Gastrocnemius medialis (tissue), 4 donors: ENCODE measurements at regions not wholly inside any gene's neighbourhood (a gene's known extent, or its start where the extent isn't known, plus 50 kb on each side); places are given as distances from the start of the nearest gene placed in this dataset.
A peak's percentile ranks its signal among the peaks of the same experiment; 100 is the strongest.

Source experiments
- ATAC-seq, 2 donors: fragments of 150-250 bp; one replicate each; pipeline ENCODE4 v1.9.1; 2016
- DNase-seq, 2 donors: peaks; one replicate each; pipeline ENCODE4 v3.0.0-alpha.2; 2019
- H3K27ac ChIP-seq, 4 donors: fragments of 200-600 bp; sonication (generic); 1 replicate in 1 of 4; 2 replicates in 3 of 4; pipeline ENCODE4 v1.5.1; 2016 to 2018; ENCODE audit warnings: mild to moderate bottlenecking in 2 of 4, moderate library complexity in 1 of 4
- H3K27me3 ChIP-seq, 3 donors: fragments of 200-600 bp; sonication (generic) in 2 of 3; 1 replicate in 1 of 3; 2 replicates in 2 of 3; pipeline versions ENCODE4 v1.5.1 to v1.6.0; 2016 to 2019; ENCODE audit warnings: mild to moderate bottlenecking in 1 of 3, moderate library complexity in 1 of 3
- H3K36me3 ChIP-seq, 2 donors: fragments of 200-600 bp; sonication (generic) in 1 of 2; one replicate each; pipeline ENCODE4 v1.5.1; 2017 to 2018
- H3K4me1 ChIP-seq, 2 donors: fragments of 200-600 bp; sonication (generic) in 1 of 2; one replicate each; pipeline ENCODE4 v1.5.1; 2016 to 2017; ENCODE audit warnings: mild to moderate bottlenecking in 2 of 2
- H3K4me3 ChIP-seq, 4 donors: fragments of 200-600 bp; sonication (generic) in 3 of 4; 1 replicate in 1 of 4; 2 replicates in 3 of 4; pipeline ENCODE4 v1.5.1; 2016 to 2019; ENCODE audit warnings: mild to moderate bottlenecking in 2 of 4
- H3K9me3 ChIP-seq, 3 donors: fragments of 200-600 bp; sonication (generic) in 2 of 3; 1 replicate in 1 of 3; 2 replicates in 2 of 3; pipeline ENCODE4 v1.5.1; 2016 to 2019
- POLR2A ChIP-seq, 2 donors: fragments of 450-650 bp; IDR thresholded peaks; one replicate each; pipeline ENCODE4 v1.6.1; 2017; ENCODE audit warnings: antibody characterized with exemption in 2 of 2, mild to moderate bottlenecking in 2 of 2, moderate library complexity in 2 of 2
- in situ Hi-C, 4 donors: fragments of 200-750 bp; cut with MboI; loops; one replicate each; pipeline versions ENCODE4 v1.15.0 to v1.8.0; 2017; ENCODE audit warnings: low sequenced_read_pairs in 4 of 4
- intact Hi-C: fragments of 100-400 bp; cut with DNase I; formaldehyde crosslinking; loops from one replicate; pipeline ENCODE4 v1.15.1; 2023; ENCODE audit warnings: low total_unique reads
- TF ChIP-seq, protein P1 (sequence below), 5 experiments: fragments of 450-650 bp in 3 of 5; fragments of 200-600 bp in 2 of 5; sonication (generic) in 2 of 5; IDR thresholded peaks in 4 of 5; conservative IDR thresholded peaks in 1 of 5; 1 replicate in 4 of 5; 2 replicates in 1 of 5; pipeline ENCODE4 v1.5.1; 2016 to 2019; ENCODE audit warnings: antibody characterized with exemption in 5 of 5, mild to moderate bottlenecking in 3 of 5, moderate library complexity in 3 of 5

- no peak for ATAC-seq
- DNase-seq, result no peak
- Histone ChIP-seq H3K9me3 (no peaks in the 10 kb centered on the region), H3K4me3 (no peak overlapping the region), H3K4me1 (no peaks in the 10 kb centered on the region), H3K36me3 (no peaks in the 10 kb centered on the region), H3K27ac (no peak overlapping the region), H3K27me3 (no peaks in the 10 kb centered on the region)
- intact Hi-C loops, result no loop called here
- TF ChIP-seq POLR2A (IDR thresholded peaks at IDR 0.05), result no peak
- TF ChIP-seq, protein P1, sequence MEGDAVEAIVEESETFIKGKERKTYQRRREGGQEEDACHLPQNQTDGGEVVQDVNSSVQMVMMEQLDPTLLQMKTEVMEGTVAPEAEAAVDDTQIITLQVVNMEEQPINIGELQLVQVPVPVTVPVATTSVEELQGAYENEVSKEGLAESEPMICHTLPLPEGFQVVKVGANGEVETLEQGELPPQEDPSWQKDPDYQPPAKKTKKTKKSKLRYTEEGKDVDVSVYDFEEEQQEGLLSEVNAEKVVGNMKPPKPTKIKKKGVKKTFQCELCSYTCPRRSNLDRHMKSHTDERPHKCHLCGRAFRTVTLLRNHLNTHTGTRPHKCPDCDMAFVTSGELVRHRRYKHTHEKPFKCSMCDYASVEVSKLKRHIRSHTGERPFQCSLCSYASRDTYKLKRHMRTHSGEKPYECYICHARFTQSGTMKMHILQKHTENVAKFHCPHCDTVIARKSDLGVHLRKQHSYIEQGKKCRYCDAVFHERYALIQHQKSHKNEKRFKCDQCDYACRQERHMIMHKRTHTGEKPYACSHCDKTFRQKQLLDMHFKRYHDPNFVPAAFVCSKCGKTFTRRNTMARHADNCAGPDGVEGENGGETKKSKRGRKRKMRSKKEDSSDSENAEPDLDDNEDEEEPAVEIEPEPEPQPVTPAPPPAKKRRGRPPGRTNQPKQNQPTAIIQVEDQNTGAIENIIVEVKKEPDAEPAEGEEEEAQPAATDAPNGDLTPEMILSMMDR (IDR thresholded peaks at IDR 0.05 in 4 of 5, conservative IDR thresholded peaks at IDR 0.05 in 1 of 5), result no peak
- in situ Hi-C loops, result no loop called here
Measured at GRCh38 chr6:22904431-22904830, 335.1 kb downstream of the HDGFL1 start.

- TF ChIP-seq, protein P1 (IDR thresholded peaks at IDR 0.05 in 4 of 5, conservative IDR thresholded peaks at IDR 0.05 in 1 of 5), result peak in 2 of 5 experiments; percentile 14 to 23
- TF ChIP-seq POLR2A (IDR thresholded peaks at IDR 0.05), result no peak
- no peaks in the 10 kb centered on the region for H3K27me3 ChIP-seq
- H3K4me1 ChIP-seq, result no peaks in the 10 kb centered on the region
- in situ Hi-C loops (no loop called here), intact Hi-C loops (no loop called here)
- H3K27ac ChIP-seq, result no peak overlapping the region
- DNase-seq, result no peak
- no peak for ATAC-seq
- no peak overlapping the region for H3K4me3 ChIP-seq
- no peaks in the 10 kb centered on the region for H3K9me3 ChIP-seq
- H3K36me3 ChIP-seq, result no peaks in the 10 kb centered on the region
Measured at GRCh38 chr6:22906091-22906549, 336.8 kb downstream of the HDGFL1 start.

DNA sequence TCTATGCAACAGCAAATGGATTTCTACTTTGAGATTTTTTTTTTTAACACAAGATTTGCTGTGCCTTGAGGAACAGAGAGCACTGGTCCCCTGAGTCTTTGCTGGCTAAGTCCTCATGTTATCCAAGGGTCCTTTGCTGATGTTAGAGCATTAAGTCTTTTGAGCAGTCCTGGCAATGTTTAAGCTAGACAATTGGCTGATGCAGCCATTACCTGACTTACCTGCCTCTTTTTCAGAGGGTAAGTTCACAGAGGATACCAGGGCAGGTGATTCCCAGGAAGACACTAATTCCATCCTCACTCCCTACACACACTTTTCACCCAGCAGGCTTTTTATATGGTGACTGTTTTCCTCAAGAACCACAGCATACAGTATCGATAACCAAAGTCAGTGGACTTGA, 337.7 kb downstream of the HDGFL1 start:
- in situ Hi-C loops (no loop called here), intact Hi-C loops (no loop called here)
- Histone ChIP-seq H3K27me3 (no peaks in the 10 kb centered on the region), H3K4me1 (no peaks in the 10 kb centered on the region), H3K4me3 (no peak overlapping the region), H3K27ac (no peak overlapping the region), H3K36me3 (no peaks in the 10 kb centered on the region), H3K9me3 (no peaks in the 10 kb centered on the region)
- TF ChIP-seq, protein P1 (IDR thresholded peaks at IDR 0.05 in 4 of 5, conservative IDR thresholded peaks at IDR 0.05 in 1 of 5), result no peak
- no peak for TF ChIP-seq POLR2A (IDR thresholded peaks at IDR 0.05)
- DNase-seq, result no peak
- ATAC-seq, result no peak

GRCh38 chr6:22910370-22910769, 341.0 kb downstream of the HDGFL1 start:
- in situ Hi-C loops, result no loop called here
- intact Hi-C loops, result no loop called here
- Histone ChIP-seq H3K9me3 (no peaks in the 10 kb centered on the region), H3K4me3 (no peak overlapping the region), H3K36me3 (no peaks in the 10 kb centered on the region), H3K27me3 (no peaks in the 10 kb centered on the region), H3K4me1 (no peaks in the 10 kb centered on the region), H3K27ac (no peak overlapping the region)
- TF ChIP-seq, protein P1 (IDR thresholded peaks at IDR 0.05 in 4 of 5, conservative IDR thresholded peaks at IDR 0.05 in 1 of 5), result no peak
- no peak for TF ChIP-seq POLR2A (IDR thresholded peaks at IDR 0.05)
- DNase-seq (no peak), ATAC-seq (no peak)

DNA sequence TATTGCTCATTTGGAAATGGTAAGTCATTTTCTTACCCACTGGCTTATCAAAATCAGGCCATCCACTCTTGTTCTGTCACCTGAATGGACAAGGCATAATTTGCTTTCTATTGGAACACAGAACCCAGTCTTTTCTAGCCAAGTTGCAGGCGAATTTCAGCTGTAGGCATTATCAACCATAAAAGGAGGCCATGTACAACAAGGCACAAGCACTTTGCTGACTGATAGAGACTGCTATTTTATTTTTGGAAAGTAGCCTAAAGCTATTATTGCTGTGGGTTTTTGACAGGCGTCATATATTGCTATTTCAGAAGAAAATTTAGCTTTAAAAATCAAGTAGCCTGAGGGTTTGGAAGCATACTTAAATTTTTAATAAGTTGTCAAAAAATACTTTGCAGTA, 344.2 kb downstream of the HDGFL1 start:
- Histone ChIP-seq H3K27me3 (no peaks in the 10 kb centered on the region), H3K9me3 (no peaks in the 10 kb centered on the region), H3K36me3 (no peaks in the 10 kb centered on the region), H3K4me3 (no peak overlapping the region), H3K27ac (no peak overlapping the region), H3K4me1 (no peaks in the 10 kb centered on the region)
- ATAC-seq (no peak), DNase-seq (no peak)
- TF ChIP-seq POLR2A (IDR thresholded peaks at IDR 0.05), result no peak
- TF ChIP-seq, protein P1 (IDR thresholded peaks at IDR 0.05 in 4 of 5, conservative IDR thresholded peaks at IDR 0.05 in 1 of 5), result no peak
- intact Hi-C loops, result no loop called here
- in situ Hi-C loops, result no loop called here
